SK-N-SH (cell line): ENCODE measurements at regions not wholly inside any gene's neighbourhood (a gene's known extent, or its start where the extent isn't known, plus 50 kb on each side); places are given as distances from the start of the nearest gene placed in this dataset.

Source experiments
- CTCF ChIA-PET: fragments of 300-600, 350-600 bp; formaldehyde crosslinking; extraction: SDS; loops from one replicate; lab custom pipeline; 2021; lab: Yijun Ruan, JAX
- POLR2A ChIA-PET: fragments of 350-600 bp; sonication (Branson Sonifier 250); formaldehyde crosslinking; extraction: SDS; loops from one replicate; lab custom pipeline; 2020; ENCODE audit warnings: antibody characterized with exemption, inconsistent platforms; lab: Yijun Ruan, JAX
- DNase-seq: peaks from one replicate; pipeline ENCODE4 v3.0.0; 2012
- H2AFZ ChIP-seq: fragments of 200-600 bp; sonication (generic); 2 replicates; pipeline ENCODE4 v1.8.1; 2016; ENCODE audit warnings: antibody characterized with exemption, mild to moderate bottlenecking, low read depth
- H3F3A ChIP-seq: fragments of 200-600 bp; sonication (generic); replicated peaks from 2 replicates; pipeline ENCODE3; 2016; ENCODE audit warnings: antibody characterized with exemption, mild to moderate bottlenecking; ENCODE audit not compliant: insufficient read depth
- H3K27ac ChIP-seq, 2 experiments: fragments of 200-500 bp in 1 of 2; fragments of 200-600 bp in 1 of 2; sonication (Bioruptor generic) in 1 of 2; sonication (generic), shearing (Covaris generic) in 1 of 2; 2 replicates each; pipeline versions ENCODE4 v1.5.1 to v1.6.1; 2014 to 2016; ENCODE audit warnings: low read depth in 2 of 2, inconsistent platforms in 1 of 2, low read length in 1 of 2, mild to moderate bottlenecking in 1 of 2, mixed read lengths in 1 of 2
- H3K27me3 ChIP-seq: fragments of 200-600 bp; sonication (generic), shearing (Covaris generic); 2 replicates; pipeline ENCODE4 v1.6.1; 2016; ENCODE audit warnings: mixed run types; ENCODE audit not compliant: insufficient read depth
- H3K36me3 ChIP-seq, 2 experiments: fragments of 200-500 bp in 1 of 2; fragments of 200-600 bp in 1 of 2; sonication (Bioruptor generic) in 1 of 2; sonication (generic) in 1 of 2; replicated peaks in 1 of 2; 2 replicates each; pipeline versions ENCODE3 to v1.5.1; 2014 to 2016; ENCODE audit warnings: low read length in 1 of 2, mild to moderate bottlenecking in 1 of 2; ENCODE audit not compliant: insufficient read depth in 2 of 2, control insufficient read depth in 1 of 2
- H3K4me1 ChIP-seq, 2 experiments: fragments of 200-500 bp in 1 of 2; fragments of 200-600 bp in 1 of 2; sonication (Bioruptor generic) in 1 of 2; sonication (generic), shearing (Covaris generic) in 1 of 2; 2 replicates each; pipeline versions ENCODE4 v1.5.1 to v1.6.1; 2014 to 2016; ENCODE audit warnings: low read depth in 1 of 2, low read length in 1 of 2, mixed run types in 1 of 2; ENCODE audit not compliant: insufficient read depth in 2 of 2, control insufficient read depth in 1 of 2
- H3K4me2 ChIP-seq: fragments of 200-600 bp; sonication (generic), shearing (Covaris generic); 2 replicates; pipeline ENCODE4 v1.6.1; 2017; ENCODE audit warnings: mixed run types
- H3K4me3 ChIP-seq, 2 experiments: fragments of 200-500 bp in 1 of 2; fragments of 200-600 bp in 1 of 2; sonication (Bioruptor generic) in 1 of 2; sonication (generic), shearing (Covaris generic) in 1 of 2; 2 replicates each; pipeline versions ENCODE4 v1.5.1 to v1.8.1; 2014 to 2016; ENCODE audit warnings: low read depth in 2 of 2, inconsistent platforms in 1 of 2, low read length in 1 of 2, mild to moderate bottlenecking in 1 of 2, mixed read lengths in 1 of 2, moderate library complexity in 1 of 2
- H3K79me2 ChIP-seq: fragments of 200-600 bp; sonication (generic); 2 replicates; pipeline ENCODE4 v1.8.1; 2017; ENCODE audit warnings: mild to moderate bottlenecking; ENCODE audit not compliant: insufficient read depth
- H3K9ac ChIP-seq: fragments of 200-600 bp; sonication (generic); 2 replicates; pipeline ENCODE4 v1.6.1; 2017; ENCODE audit warnings: mixed run types
- H3K9me2 ChIP-seq: fragments of 200-600 bp; sonication (generic); 2 replicates; pipeline ENCODE4 v1.6.1; 2017; ENCODE audit warnings: mixed run types
- H3K9me3 ChIP-seq: fragments of 200-600 bp; sonication (generic); 2 replicates; pipeline ENCODE4 v1.6.1; 2017; ENCODE audit warnings: mixed run types, mild to moderate bottlenecking, moderate library complexity
- H4K20me1 ChIP-seq: fragments of 200-600 bp; sonication (generic); 2 replicates; pipeline ENCODE4 v1.6.1; 2017; ENCODE audit warnings: mild to moderate bottlenecking, mixed run types; ENCODE audit not compliant: insufficient read depth
- CHD2 ChIP-seq: fragments of 150-350 bp; IDR thresholded peaks from 2 replicates; pipeline ENCODE4 v1.6.1; 2018; ENCODE audit warnings: low read length; ENCODE audit not compliant: partially characterized antibody
- CTCF ChIP-seq: fragments of 200-600 bp; sonication (generic); IDR thresholded peaks from 2 replicates; pipeline ENCODE4 v1.6.1; 2017; ENCODE audit warnings: antibody characterized with exemption, mild to moderate bottlenecking, moderate library complexity
- ELF1 ChIP-seq: IDR thresholded peaks from 2 replicates; pipeline ENCODE4 v1.4.0; 2012
- EP300 ChIP-seq, 2 experiments: IDR thresholded peaks; 2 replicates each; pipeline versions ENCODE4 v1.4.0 to v1.6.1; 2012; ENCODE audit warnings: borderline replicate concordance in 1 of 2, low read depth in 1 of 2, low read length in 1 of 2
- FOSL2 ChIP-seq: IDR thresholded peaks from 2 replicates; pipeline ENCODE4 v1.4.0; 2012; ENCODE audit warnings: low read depth, mild to moderate bottlenecking, moderate library complexity, borderline replicate concordance
- FOXJ3 ChIP-seq: sonication (generic); formaldehyde crosslinking; IDR thresholded peaks from 2 replicates; pipeline ENCODE4 v1.5.1; 2020; ENCODE audit warnings: mild to moderate bottlenecking, missing genetic modification reagents
- GATA2 ChIP-seq: sonication (generic); formaldehyde crosslinking; IDR thresholded peaks from 2 replicates; pipeline ENCODE4 v1.5.0; 2020; ENCODE audit warnings: mild to moderate bottlenecking, missing genetic modification reagents
- IRF3 ChIP-seq: fragments of 150-350 bp; IDR thresholded peaks from 2 replicates; pipeline ENCODE4 v1.6.1; 2016; ENCODE audit warnings: mild to moderate bottlenecking, low read depth, low read length
- MAX ChIP-seq: IDR thresholded peaks from 2 replicates; pipeline ENCODE4 v1.4.0; 2012; ENCODE audit warnings: low read depth
- MEF2A ChIP-seq: IDR thresholded peaks from 2 replicates; pipeline ENCODE4 v1.4.0; 2012; ENCODE audit warnings: low read depth, borderline replicate concordance
- MXI1 ChIP-seq: IDR thresholded peaks from 2 replicates; pipeline ENCODE4 v1.6.1; 2012; ENCODE audit warnings: mild to moderate bottlenecking, low read depth, low read length, improper control_type of control experiment
- NRF1 ChIP-seq: IDR thresholded peaks from 2 replicates; pipeline ENCODE4 v1.6.1; 2012; ENCODE audit warnings: low read depth, mild to moderate bottlenecking, low read length
- POLR2AphosphoS5 ChIP-seq: IDR thresholded peaks from 2 replicates; pipeline ENCODE4 v1.6.1; 2012; ENCODE audit warnings: low read depth, low read length
- RCOR1 ChIP-seq: fragments of 150-350 bp; IDR thresholded peaks from 2 replicates; pipeline ENCODE4 v1.6.1; 2017; ENCODE audit warnings: antibody characterized with exemption, low read length
- REST ChIP-seq: IDR thresholded peaks from 2 replicates; pipeline ENCODE4 v1.6.1; 2012; ENCODE audit warnings: mild to moderate bottlenecking, low read depth, low read length, moderate library complexity
- SIN3A ChIP-seq: IDR thresholded peaks from 2 replicates; pipeline ENCODE4 v1.6.1; 2012; ENCODE audit warnings: low read depth, mild to moderate bottlenecking, low read length, moderate library complexity, borderline replicate concordance
- SMC3 ChIP-seq: IDR thresholded peaks from 2 replicates; pipeline ENCODE4 v1.6.1; 2012; ENCODE audit warnings: low read depth, low read length, improper control_type of control experiment
- USF1 ChIP-seq: IDR thresholded peaks from 2 replicates; pipeline ENCODE4 v1.4.0; 2012; ENCODE audit warnings: low read depth, borderline replicate concordance
- YY1 ChIP-seq: IDR thresholded peaks from 2 replicates; pipeline ENCODE4 v1.4.0; 2012; ENCODE audit warnings: low read depth, mild to moderate bottlenecking
- WGBS: methylation state at CpG from one replicate; pipeline ENCODE4 v1.1.6; 2017; ENCODE audit warnings: low lambda C conversion rate; 5-methylcytosine and 5-hydroxymethylcytosine counted together

DNA sequence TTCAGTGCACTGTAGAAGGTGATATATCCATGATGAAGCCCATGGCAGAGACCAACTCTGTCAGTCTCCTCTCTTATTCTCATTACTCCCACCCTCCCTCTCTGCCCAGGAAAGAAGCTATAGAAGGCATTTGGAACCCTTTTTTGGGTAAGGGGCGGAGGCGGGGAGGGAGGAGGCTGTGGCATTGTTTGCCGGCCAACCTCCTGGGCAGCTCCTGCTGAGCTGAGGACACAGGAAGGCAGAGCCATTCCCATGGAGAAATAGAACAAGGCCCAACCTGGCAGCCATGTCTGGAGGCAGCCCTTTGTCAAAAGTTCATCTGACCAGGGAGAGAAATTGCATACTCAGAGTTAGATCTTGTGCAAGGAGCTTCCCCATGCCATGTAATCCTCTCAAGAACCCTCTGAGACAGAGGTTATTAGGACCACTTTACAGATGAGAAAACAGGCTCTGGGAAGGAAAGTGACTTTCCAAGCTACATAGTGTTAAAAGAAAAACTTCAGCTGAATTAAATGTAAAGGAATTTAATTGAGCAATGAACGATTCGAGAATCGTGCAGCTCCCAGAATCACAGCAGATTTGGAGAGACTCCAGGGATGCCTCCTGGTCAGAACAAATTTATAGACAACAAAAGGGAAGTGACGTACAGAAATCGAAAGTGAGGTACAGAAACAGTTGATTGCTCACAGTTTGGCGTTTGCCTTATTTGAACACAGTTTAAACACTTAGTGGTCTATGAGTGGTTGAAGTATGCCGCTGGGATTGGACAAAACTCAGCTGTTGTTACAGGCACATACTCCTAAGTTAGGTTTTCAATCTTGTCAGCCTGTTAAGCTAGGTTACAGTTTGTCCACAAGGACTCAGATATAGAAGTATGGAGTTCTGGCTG, 158.6 kb downstream of the MELK start:
- H3K27me3 ChIP-seq = no peaks in the 10 kb centered on the region
- H3K9ac ChIP-seq = no peak overlapping the region
- DNase-seq = no peak
- no peaks in the 10 kb centered on the region for H3K4me1 ChIP-seq
- POLR2A ChIA-PET = no interaction called here
- TF ChIP-seq RCOR1 (no peak), USF1 (no peak), MXI1 (no peak), FOSL2 (no peak), CHD2 (no peak), YY1 (no peak), EP300 (IDR thresholded peaks at IDR 0.05; ENCODE audit: borderline replicate concordance in 1 of 2, low read depth in 1 of 2, low read length in 1 of 2) (no peak), MAX (no peak), GATA2 (CRISPR knock-in tag) (no peak), POLR2AphosphoS5 (no peak), NRF1 (no peak), IRF3 (no peak), SMC3 (no peak), CTCF (no peak), SIN3A (no peak), FOXJ3 (CRISPR knock-in tag) (no peak), REST (no peak), ELF1 (no peak), MEF2A (no peak)
- H4K20me1 ChIP-seq = no peaks in the 10 kb centered on the region
- CTCF ChIA-PET = interaction anchor here (0.9 to 7.3 kb wide), 2 partner anchors 83 to 96 kb away, joined by 4 to 150 read pairs; no protein-coding TSS in a partner anchor
- no peak overlapping the region for H3K27ac ChIP-seq
- no peaks in the 10 kb centered on the region for H3F3A ChIP-seq
- no peak overlapping the region for H3K4me3 ChIP-seq
- no peaks in the 10 kb centered on the region for H3K9me2 ChIP-seq
- H2AFZ ChIP-seq = no peak overlapping the region
- 80% methylated on average over 10 of the region's 10 CpGs for whole genome bisulfite sequencing
- H3K79me2 ChIP-seq = no peaks in the 10 kb centered on the region
- H3K4me2 ChIP-seq = no peak overlapping the region
- H3K36me3 ChIP-seq = no peaks in the 10 kb centered on the region
- no peaks in the 10 kb centered on the region for H3K9me3 ChIP-seq
